ENCODE measurements at regions not wholly inside any gene's neighbourhood (a gene's known extent, or its start where the extent isn't known, plus 50 kb on each side); places are given as distances from the start of the nearest gene placed in this dataset.

DNA sequence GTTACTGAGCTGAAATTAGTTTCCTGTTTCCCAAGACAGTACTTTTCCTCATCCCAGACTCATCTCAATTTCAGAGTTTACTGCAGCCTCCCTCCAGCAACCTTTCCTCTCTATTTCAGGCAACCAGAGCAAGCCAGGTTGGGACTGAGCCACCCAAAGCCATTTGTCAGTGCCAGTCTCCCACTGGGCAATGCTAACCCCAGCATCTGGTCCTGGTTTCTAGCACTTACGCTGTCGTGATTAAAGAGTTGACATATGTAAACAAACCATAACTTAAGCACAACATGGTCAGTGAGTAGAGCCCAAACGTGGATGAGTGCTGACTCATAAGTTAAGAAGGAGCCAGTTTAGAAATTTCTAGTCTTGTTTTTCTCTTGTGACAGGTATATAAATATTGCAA, 119.6 kb upstream of the BLID start:
- no peak for TF ChIP-seq POLR2A (IDR thresholded peaks at IDR 0.05)
- TF ChIP-seq CTCF (IDR thresholded peaks at IDR 0.05), result no peak

Data from adrenal gland (tissue), 5 donors.